Sigmoid colon (tissue), 4 donors: ENCODE measurements at regions not wholly inside any gene's neighbourhood (a gene's known extent, or its start where the extent isn't known, plus 50 kb on each side); places are given as distances from the start of the nearest gene placed in this dataset.
"Not testable (repeated sequence)": the region's sequence is repeated elsewhere in the genome, so short reads cannot be mapped to it uniquely, and the experiment has no call there.

Source experiments
- EP300 ChIP-seq, 4 donors: sonication (generic); formaldehyde crosslinking; IDR thresholded peaks; one replicate each; pipeline ENCODE4 v1.6.1; 2017; ENCODE audit warnings: antibody characterized with exemption in 4 of 4
- POLR2A ChIP-seq, 2 donors: fragments of 450-650 bp; IDR thresholded peaks; one replicate each; pipeline ENCODE4 v1.6.1; 2016; ENCODE audit warnings: antibody characterized with exemption in 2 of 2, mild to moderate bottlenecking in 2 of 2, moderate library complexity in 2 of 2
- TF ChIP-seq, protein P1 (sequence below), 4 experiments: fragments of 450-650 bp in 3 of 4; fragments of 200-600 bp in 1 of 4; IDR thresholded peaks; one replicate each; pipeline ENCODE4 v1.5.1; 2016 to 2019; ENCODE audit warnings: antibody characterized with exemption in 4 of 4, mild to moderate bottlenecking in 3 of 4, moderate library complexity in 2 of 4

DNA sequence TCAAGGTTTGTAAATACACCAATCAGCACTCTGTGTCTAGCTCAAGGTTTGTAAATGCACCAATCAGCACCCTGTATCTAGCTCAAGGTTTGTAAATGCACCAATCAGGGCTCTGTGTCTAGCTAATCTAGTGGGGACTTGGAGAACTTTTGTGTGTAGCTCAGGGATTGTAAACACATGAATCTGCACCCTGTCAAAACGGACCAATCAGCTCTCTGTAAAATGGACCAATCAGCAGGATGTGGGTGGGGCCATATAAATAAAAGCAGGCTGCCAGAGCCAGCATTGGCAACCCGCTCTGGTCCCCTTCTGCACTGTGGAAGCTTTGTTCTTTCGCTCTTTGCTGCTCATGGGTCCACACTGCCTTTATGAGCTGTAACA, 109.3 kb upstream of the RASGEF1B start:
- TF ChIP-seq, protein P1, sequence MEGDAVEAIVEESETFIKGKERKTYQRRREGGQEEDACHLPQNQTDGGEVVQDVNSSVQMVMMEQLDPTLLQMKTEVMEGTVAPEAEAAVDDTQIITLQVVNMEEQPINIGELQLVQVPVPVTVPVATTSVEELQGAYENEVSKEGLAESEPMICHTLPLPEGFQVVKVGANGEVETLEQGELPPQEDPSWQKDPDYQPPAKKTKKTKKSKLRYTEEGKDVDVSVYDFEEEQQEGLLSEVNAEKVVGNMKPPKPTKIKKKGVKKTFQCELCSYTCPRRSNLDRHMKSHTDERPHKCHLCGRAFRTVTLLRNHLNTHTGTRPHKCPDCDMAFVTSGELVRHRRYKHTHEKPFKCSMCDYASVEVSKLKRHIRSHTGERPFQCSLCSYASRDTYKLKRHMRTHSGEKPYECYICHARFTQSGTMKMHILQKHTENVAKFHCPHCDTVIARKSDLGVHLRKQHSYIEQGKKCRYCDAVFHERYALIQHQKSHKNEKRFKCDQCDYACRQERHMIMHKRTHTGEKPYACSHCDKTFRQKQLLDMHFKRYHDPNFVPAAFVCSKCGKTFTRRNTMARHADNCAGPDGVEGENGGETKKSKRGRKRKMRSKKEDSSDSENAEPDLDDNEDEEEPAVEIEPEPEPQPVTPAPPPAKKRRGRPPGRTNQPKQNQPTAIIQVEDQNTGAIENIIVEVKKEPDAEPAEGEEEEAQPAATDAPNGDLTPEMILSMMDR (IDR thresholded peaks at IDR 0.05): not testable (repeated sequence)
- not testable (repeated sequence) for TF ChIP-seq EP300, POLR2A (IDR thresholded peaks at IDR 0.05)
